HL-60 (cell line): ENCODE measurements at regions not wholly inside any gene's neighbourhood (a gene's known extent, or its start where the extent isn't known, plus 50 kb on each side); places are given as distances from the start of the nearest gene placed in this dataset.

Experiments
- DNase-seq, 2 experiments: peaks; one replicate each; pipeline ENCODE4 v3.0.0-alpha.2; 2010 to 2020; ENCODE audit warnings: low read depth in 1 of 2, low spot score in 1 of 2
- H3K27ac ChIP-seq: fragments of 250-450 bp; sonication (Bioruptor Pico); replicated peaks from 2 replicates; pipeline ENCODE4 v1.5.1; 2020; ENCODE audit warnings: mild to moderate bottlenecking, moderate library complexity
- H3K27me3 ChIP-seq: fragments of 250-450 bp; sonication (Bioruptor Pico); 2 replicates; pipeline ENCODE4 v1.5.1; 2021; ENCODE audit warnings: mild to moderate bottlenecking, moderate library complexity; ENCODE audit not compliant: insufficient read depth, poor library complexity, severe bottlenecking
- H3K4me3 ChIP-seq: replicated peaks from 2 replicates; pipeline ENCODE4 v1.5.1; 2011; ENCODE audit warnings: mild to moderate bottlenecking, control low read depth, low read length; ENCODE audit not compliant: insufficient read depth
- CTCF ChIP-seq: IDR thresholded peaks from one replicate; pipeline ENCODE4 v1.5.1; 2011; ENCODE audit warnings: low read length, control low read depth, inconsistent platforms; ENCODE audit not compliant: insufficient read depth
- GABPA ChIP-seq: IDR thresholded peaks from 2 replicates; pipeline ENCODE4 v1.6.1; 2012; ENCODE audit warnings: low read depth
- POLR2AphosphoS5 ChIP-seq: IDR thresholded peaks from 2 replicates; pipeline ENCODE4 v1.6.1; 2012; ENCODE audit warnings: low read depth
- REST ChIP-seq: IDR thresholded peaks from 2 replicates; pipeline ENCODE4 v1.6.1; 2012; ENCODE audit warnings: low read depth; ENCODE audit not compliant: insufficient replicate concordance
- SPI1 ChIP-seq: IDR thresholded peaks from 2 replicates; pipeline ENCODE4 v1.6.1; 2012; ENCODE audit warnings: low read depth, mild to moderate bottlenecking, borderline replicate concordance

- Histone ChIP-seq H3K4me3 (no peak overlapping the region), H3K27ac (no peak overlapping the region), H3K27me3 (peaks cover 9% of the 10 kb centered on the region)
- DNase-seq: no peak
- TF ChIP-seq GABPA (no peak), CTCF (no peak), SPI1 (no peak), POLR2AphosphoS5 (no peak), REST (no peak)
These were observed 441.3 kb upstream of the MGMT start for GRCh38 chr10:129025787-129026186.

- no peak overlapping the region for H3K4me3 ChIP-seq
- no peak for DNase-seq
- H3K27me3 ChIP-seq: peaks cover 9% of the 10 kb centered on the region
- H3K27ac ChIP-seq: no peak overlapping the region
- TF ChIP-seq REST (no peak), POLR2AphosphoS5 (no peak), CTCF (no peak), SPI1 (no peak), GABPA (no peak)
These were observed 439.1 kb upstream of the MGMT start for GRCh38 chr10:129027906-129028305.

GRCh38 chr10:129028451-129028850, 438.6 kb upstream of the MGMT start:
- no peak overlapping the region for H3K27ac ChIP-seq
- H3K27me3 ChIP-seq: peaks cover 9% of the 10 kb centered on the region
- no peak for DNase-seq
- no peak overlapping the region for H3K4me3 ChIP-seq
- TF ChIP-seq POLR2AphosphoS5: no peak
- no peak for TF ChIP-seq SPI1
- no peak for TF ChIP-seq REST
- no peak for TF ChIP-seq GABPA
- no peak for TF ChIP-seq CTCF
